Upper lobe of left lung (tissue), 4 donors: ENCODE measurements at regions not wholly inside any gene's neighbourhood (a gene's known extent, or its start where the extent isn't known, plus 50 kb on each side); places are given as distances from the start of the nearest gene placed in this dataset.

ENCODE experiments used
- CTCF ChIP-seq, 6 experiments: fragments of 450-650 bp in 4 of 6; fragments of 200-600 bp in 2 of 6; sonication (generic) in 2 of 6; IDR thresholded peaks; one replicate each; pipeline ENCODE4 v1.5.1; 2016 to 2019; ENCODE audit warnings: antibody characterized with exemption in 6 of 6
- EP300 ChIP-seq, 4 donors: sonication (generic); formaldehyde crosslinking; IDR thresholded peaks; one replicate each; pipeline ENCODE4 v1.5.1; 2017; ENCODE audit warnings: antibody characterized with exemption in 4 of 4, control low read depth in 2 of 4
- POLR2A ChIP-seq, 4 donors: fragments of 450-650 bp; IDR thresholded peaks; one replicate each; pipeline ENCODE4 v1.5.1; 2016 to 2017; ENCODE audit warnings: antibody characterized with exemption in 4 of 4, mild to moderate bottlenecking in 2 of 4

- TF ChIP-seq POLR2A (IDR thresholded peaks at IDR 0.05) (no peak), CTCF (IDR thresholded peaks at IDR 0.05) (no peak), EP300 (IDR thresholded peaks at IDR 0.05) (no peak)
Observed at GRCh38 chr6:135665935-135666334, 168.4 kb upstream of the AHI1 start.
